ENCODE measurements at regions not wholly inside any gene's neighbourhood (a gene's known extent, or its start where the extent isn't known, plus 50 kb on each side); places are given as distances from the start of the nearest gene placed in this dataset.

DNA sequence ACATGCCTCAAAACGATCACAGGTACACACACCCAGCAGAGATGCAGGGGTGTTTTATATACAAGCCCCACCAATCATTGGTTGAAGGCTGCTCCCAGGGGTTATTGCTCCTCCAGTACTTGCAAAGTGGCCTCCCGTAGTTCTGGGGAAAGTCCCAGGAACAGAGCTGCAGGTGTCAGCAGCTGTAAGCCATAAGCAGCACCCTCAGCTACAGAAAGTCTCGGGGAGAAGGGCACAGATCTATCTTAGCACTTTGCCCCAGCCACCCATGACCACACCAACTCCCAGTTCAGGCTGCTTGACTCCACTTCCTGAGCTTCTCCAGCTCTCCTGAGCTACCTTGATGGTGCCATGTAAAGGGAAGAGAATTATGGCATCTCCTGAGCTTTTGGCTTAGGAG is 222.7 kb upstream of the GJB5 start:
- Histone ChIP-seq H2AFZ (ENCODE audit: low read depth, low read length) (no peak overlapping the region), H3K79me2 (ENCODE audit: low read length) (no peaks in the 10 kb centered on the region), H3K4me3 (ENCODE audit: low read length) (peak overlapping the region; percentile 17; the same call in 1 of the 2 replicates), H4K20me1 (ENCODE audit: insufficient read depth, low read length) (no peaks in the 10 kb centered on the region), H3K9ac (ENCODE audit: low read length) (peak overlapping the region; percentile 49), H3K27me3 (ENCODE audit: low read depth, low read length) (no peaks in the 10 kb centered on the region), H3K4me1 (ENCODE audit: low read length) (peaks cover 72% of the 10 kb centered on the region), H3K27ac (ENCODE audit: low read length) (peak overlapping the region; percentile 97), H3K36me3 (replicated peaks; ENCODE audit: low read depth, low read length) (no peaks in the 10 kb centered on the region), H3K4me2 (ENCODE audit: low read length) (peak overlapping the region; percentile 67), H3K9me3 (ENCODE audit: insufficient read depth, low read length) (no peaks in the 10 kb centered on the region)
- TF ChIP-seq CTCF (IDR thresholded peaks at IDR 0.05; ENCODE audit: low read depth, low read length) (no peak), EZH2phosphoT487 (IDR thresholded peaks at IDR 0.05; ENCODE audit: low read depth) (no peak)

DNA sequence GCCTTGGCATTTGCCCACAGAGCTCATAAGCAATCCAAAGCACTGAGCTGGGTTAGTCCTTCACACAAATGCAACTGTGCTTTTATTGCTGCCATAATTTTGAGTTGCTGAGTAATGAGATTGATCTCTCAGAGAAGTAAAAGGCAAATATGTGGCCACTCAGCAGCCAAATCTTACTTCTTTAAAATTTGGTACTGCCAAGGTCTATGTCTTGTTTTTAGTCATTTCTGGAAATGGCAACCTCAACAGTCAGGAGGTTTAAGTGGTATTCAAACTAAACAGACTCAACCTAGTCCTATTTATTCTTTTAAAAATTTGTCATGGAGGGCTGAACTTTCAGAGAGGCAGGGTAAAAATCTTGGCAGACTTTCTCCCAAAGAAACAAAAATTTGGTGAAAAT is 216.4 kb upstream of the GJB5 start:
- Histone ChIP-seq H3K9ac (ENCODE audit: low read length) (peak overlapping the region; percentile 60), H3K27ac (ENCODE audit: low read length) (peak overlapping the region; percentile 96), H3K4me1 (ENCODE audit: low read length) (peaks cover 41% of the 10 kb centered on the region), H4K20me1 (ENCODE audit: insufficient read depth, low read length) (no peaks in the 10 kb centered on the region), H3K27me3 (ENCODE audit: low read depth, low read length) (no peaks in the 10 kb centered on the region), H3K79me2 (ENCODE audit: low read length) (no peaks in the 10 kb centered on the region), H3K4me3 (ENCODE audit: low read length) (peak overlapping the region; percentile 40), H3K36me3 (replicated peaks; ENCODE audit: low read depth, low read length) (no peaks in the 10 kb centered on the region), H3K4me2 (ENCODE audit: low read length) (peak overlapping the region; percentile 69), H2AFZ (ENCODE audit: low read depth, low read length) (no peak overlapping the region), H3K9me3 (ENCODE audit: insufficient read depth, low read length) (no peaks in the 10 kb centered on the region)
- TF ChIP-seq EZH2phosphoT487 (IDR thresholded peaks at IDR 0.05; ENCODE audit: low read depth) (no peak), CTCF (IDR thresholded peaks at IDR 0.05; ENCODE audit: low read depth, low read length) (no peak)

DNA sequence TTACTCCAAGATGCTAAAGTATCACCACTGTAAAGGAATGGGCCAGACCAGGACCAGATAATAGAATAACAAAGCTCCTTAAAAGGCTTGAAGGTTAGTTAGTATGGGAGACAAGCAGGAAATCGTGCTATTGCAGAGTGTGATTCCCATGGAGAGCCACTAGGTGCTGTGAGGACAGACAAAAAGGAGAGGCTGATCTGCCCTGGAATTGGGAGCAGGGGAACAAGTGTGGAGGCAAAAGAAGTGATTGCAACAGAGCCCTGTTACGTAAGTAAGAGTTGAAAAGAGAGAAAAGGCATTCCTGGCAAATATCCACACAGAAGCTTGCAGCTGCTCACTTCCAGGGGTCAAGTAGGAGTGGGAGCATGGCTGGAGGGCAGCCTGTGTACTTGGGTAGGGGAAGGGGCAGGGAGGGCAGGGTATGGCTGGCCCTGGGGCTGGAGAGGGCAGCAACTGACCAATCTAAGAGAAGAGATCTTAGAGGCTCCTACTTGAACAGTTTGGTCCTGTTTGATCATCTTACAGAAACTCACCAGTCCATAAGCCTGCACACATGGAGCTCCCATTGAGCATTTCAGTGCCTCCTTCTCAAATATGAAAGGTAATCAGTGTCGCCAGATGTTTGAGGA is 207.7 kb upstream of the GJB5 start:
- TF ChIP-seq CTCF (IDR thresholded peaks at IDR 0.05; ENCODE audit: low read depth, low read length): no peak; the same call in 1 of the 2 replicates
- TF ChIP-seq EZH2phosphoT487 (IDR thresholded peaks at IDR 0.05; ENCODE audit: low read depth): no peak
- Histone ChIP-seq H3K4me1 (ENCODE audit: low read length) (no peaks in the 10 kb centered on the region), H3K9me3 (ENCODE audit: insufficient read depth, low read length) (no peaks in the 10 kb centered on the region), H3K79me2 (ENCODE audit: low read length) (no peaks in the 10 kb centered on the region), H3K27me3 (ENCODE audit: low read depth, low read length) (no peaks in the 10 kb centered on the region), H3K4me3 (ENCODE audit: low read length) (no peak overlapping the region), H3K36me3 (replicated peaks; ENCODE audit: low read depth, low read length) (no peaks in the 10 kb centered on the region), H2AFZ (ENCODE audit: low read depth, low read length) (no peak overlapping the region), H3K4me2 (ENCODE audit: low read length) (no peak overlapping the region), H3K9ac (ENCODE audit: low read length) (no peak overlapping the region), H3K27ac (ENCODE audit: low read length) (no peak overlapping the region), H4K20me1 (ENCODE audit: insufficient read depth, low read length) (no peaks in the 10 kb centered on the region)

DNA sequence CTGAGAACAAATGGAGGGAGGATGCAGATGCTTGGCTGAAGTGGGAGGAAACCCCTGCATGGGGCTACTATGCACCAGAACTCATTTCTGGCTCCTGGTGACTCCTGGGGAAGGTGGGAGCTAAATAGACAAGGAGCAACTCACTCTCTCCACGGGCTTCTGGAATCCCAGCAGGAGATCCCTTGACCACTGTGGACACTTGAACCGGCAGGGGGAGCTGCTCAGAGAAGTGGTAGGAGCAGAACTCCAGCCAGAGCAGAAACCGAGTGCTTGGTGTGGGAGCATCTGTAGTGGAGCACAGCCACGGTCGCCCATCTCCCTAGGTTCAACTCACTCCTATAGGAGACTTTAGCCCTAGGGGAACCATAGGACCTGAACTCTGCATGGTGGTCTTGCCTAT is 205.6 kb upstream of the GJB5 start:
- H3K27me3 ChIP-seq (ENCODE audit: low read depth, low read length): no peaks in the 10 kb centered on the region
- TF ChIP-seq CTCF (IDR thresholded peaks at IDR 0.05; ENCODE audit: low read depth, low read length): peak; percentile 40
- no peak for TF ChIP-seq EZH2phosphoT487 (IDR thresholded peaks at IDR 0.05; ENCODE audit: low read depth)
- no peaks in the 10 kb centered on the region for H4K20me1 ChIP-seq (ENCODE audit: insufficient read depth, low read length)
- no peak overlapping the region for H3K27ac ChIP-seq (ENCODE audit: low read length)
- peak overlapping the region; percentile 30; the same call in 1 of the 2 replicates for H2AFZ ChIP-seq (ENCODE audit: low read depth, low read length)
- no peaks in the 10 kb centered on the region for H3K79me2 ChIP-seq (ENCODE audit: low read length)
- no peak overlapping the region for H3K9ac ChIP-seq (ENCODE audit: low read length)
- no peaks in the 10 kb centered on the region for H3K9me3 ChIP-seq (ENCODE audit: insufficient read depth, low read length)
- H3K36me3 ChIP-seq (replicated peaks; ENCODE audit: low read depth, low read length): no peaks in the 10 kb centered on the region
- no peak overlapping the region for H3K4me3 ChIP-seq (ENCODE audit: low read length)
- no peaks in the 10 kb centered on the region for H3K4me1 ChIP-seq (ENCODE audit: low read length)
- H3K4me2 ChIP-seq (ENCODE audit: low read length): no peak overlapping the region

All from OCI-LY3 (cell line).